HEK293 (cell line): ENCODE measurements at regions not wholly inside any gene's neighbourhood (a gene's known extent, or its start where the extent isn't known, plus 50 kb on each side); places are given as distances from the start of the nearest gene placed in this dataset.

Experiments
- CTCF ChIA-PET: fragments of 350-600 bp; formaldehyde crosslinking; extraction: SDS; loops from one replicate; lab custom pipeline; 2021; ENCODE audit warnings: antibody characterized with exemption; lab: Yijun Ruan, JAX
- POLR2A ChIA-PET: fragments of 300-600 bp; formaldehyde crosslinking; extraction: SDS; loops from one replicate; lab custom pipeline; 2020; ENCODE audit warnings: antibody characterized with exemption, inconsistent platforms; lab: Yijun Ruan, JAX
- H3K27ac ChIP-seq: fragments of 200-500 bp; sonication (Bioruptor generic); 2 replicates; pipeline ENCODE4 v1.5.1; 2014; ENCODE audit warnings: low read depth, low read length, control low read depth, inconsistent platforms; ENCODE audit errors: extremely low read depth
- H3K36me3 ChIP-seq, 2 experiments: fragments of 200-500 bp in 1 of 2; sonication (Bioruptor generic) in 1 of 2; 1 replicate in 1 of 2; 2 replicates in 1 of 2; pipeline ENCODE4 v1.5.1; 2014 to 2017; ENCODE audit warnings: inconsistent platforms in 2 of 2, low read length in 2 of 2; ENCODE audit not compliant: control insufficient read depth in 2 of 2, insufficient read depth in 1 of 2
- H3K4me1 ChIP-seq: fragments of 200-500 bp; sonication (Bioruptor generic); 2 replicates; pipeline ENCODE4 v1.5.1; 2014; ENCODE audit warnings: mild to moderate bottlenecking, low read length, inconsistent platforms; ENCODE audit not compliant: control insufficient read depth, insufficient read depth
- H3K4me3 ChIP-seq: 2 replicates; pipeline ENCODE4 v1.5.1; 2011; ENCODE audit warnings: low read depth, mild to moderate bottlenecking, control low read depth, low read length, moderate library complexity
- H3K9me3 ChIP-seq: fragments of 200-500 bp; sonication (Bioruptor generic); 2 replicates; pipeline ENCODE4 v1.5.1; 2014; ENCODE audit warnings: low read depth, low read length, inconsistent platforms; ENCODE audit not compliant: control insufficient read depth, insufficient read depth
- BCL11A ChIP-seq: fragments of 450-650 bp; formaldehyde crosslinking; IDR thresholded peaks from 2 replicates; pipeline ENCODE4 v1.5.1; 2016; ENCODE audit warnings: low read depth, missing biosample characterization, missing genetic modification characterization
- FEZF1 ChIP-seq: fragments of 450-650 bp; formaldehyde crosslinking; IDR thresholded peaks from 2 replicates; pipeline ENCODE4 v1.5.1; 2016; ENCODE audit warnings: missing biosample characterization, missing genetic modification characterization
- HOXA7 ChIP-seq: sonication (generic); formaldehyde crosslinking; IDR thresholded peaks from 2 replicates; pipeline ENCODE4 v1.8.1; 2022; ENCODE audit warnings: missing genetic modification reagents, borderline replicate concordance
- SALL2 ChIP-seq: fragments of 450-650 bp; formaldehyde crosslinking; IDR thresholded peaks from 2 replicates; pipeline ENCODE4 v1.5.0; 2017; ENCODE audit warnings: missing biosample characterization, mild to moderate bottlenecking, missing genetic modification characterization, borderline replicate concordance
- TRIM28 ChIP-seq: IDR thresholded peaks from 2 replicates; pipeline ENCODE4 v1.6.1; 2011; ENCODE audit warnings: low read length, control low read depth, borderline replicate concordance
- YY2 ChIP-seq: fragments of 450-650 bp; formaldehyde crosslinking; IDR thresholded peaks from 2 replicates; pipeline ENCODE4 v1.5.1; 2016; ENCODE audit warnings: missing biosample characterization, missing genetic modification characterization
- ZBTB1 ChIP-seq: fragments of 450-650 bp; formaldehyde crosslinking; IDR thresholded peaks from 2 replicates; pipeline ENCODE4 v1.5.1; 2016; ENCODE audit warnings: missing biosample characterization, missing genetic modification characterization
- ZBTB21 ChIP-seq: fragments of 450-650 bp; formaldehyde crosslinking; IDR thresholded peaks from 2 replicates; pipeline ENCODE4 v1.5.1; 2017; ENCODE audit warnings: missing biosample characterization, missing genetic modification characterization
- ZFP69B ChIP-seq: fragments of 450-650 bp; formaldehyde crosslinking; IDR thresholded peaks from 2 replicates; pipeline ENCODE4 v1.5.1; 2016; ENCODE audit warnings: missing biosample characterization, missing genetic modification characterization
- ZNF10 ChIP-seq: fragments of 450-650 bp; formaldehyde crosslinking; IDR thresholded peaks from 2 replicates; pipeline ENCODE4 v1.5.1; 2017; ENCODE audit warnings: missing biosample characterization, missing genetic modification characterization
- ZNF112 ChIP-seq: fragments of 450-650 bp; formaldehyde crosslinking; IDR thresholded peaks from 2 replicates; pipeline ENCODE4 v1.5.0; 2017; ENCODE audit warnings: missing biosample characterization, missing genetic modification characterization
- ZNF140 ChIP-seq: fragments of 450-650 bp; formaldehyde crosslinking; IDR thresholded peaks from 2 replicates; pipeline ENCODE4 v1.5.1; 2016; ENCODE audit warnings: missing biosample characterization, missing genetic modification characterization
- ZNF202 ChIP-seq: fragments of 450-650 bp; formaldehyde crosslinking; IDR thresholded peaks from 2 replicates; pipeline ENCODE4 v1.5.1; 2016; ENCODE audit warnings: missing biosample characterization, missing genetic modification characterization, borderline replicate concordance
- ZNF324 ChIP-seq: fragments of 450-650 bp; formaldehyde crosslinking; IDR thresholded peaks from 2 replicates; pipeline ENCODE4 v1.5.1; 2016; ENCODE audit warnings: missing biosample characterization, missing genetic modification characterization
- ZNF335 ChIP-seq: fragments of 450-650 bp; formaldehyde crosslinking; conservative IDR thresholded peaks from 2 replicates; pipeline ENCODE4 v1.5.1; 2016; ENCODE audit warnings: missing biosample characterization, missing genetic modification characterization
- ZNF514 ChIP-seq: fragments of 450-650 bp; formaldehyde crosslinking; IDR thresholded peaks from 2 replicates; pipeline ENCODE4 v1.5.1; 2016; ENCODE audit warnings: missing biosample characterization, missing genetic modification characterization
- ZNF544 ChIP-seq: fragments of 450-650 bp; formaldehyde crosslinking; IDR thresholded peaks from 2 replicates; pipeline ENCODE4 v1.5.0; 2017; ENCODE audit warnings: missing biosample characterization, missing genetic modification characterization
- ZNF561 ChIP-seq: fragments of 450-650 bp; IDR thresholded peaks from 2 replicates; pipeline ENCODE4 v1.5.1; 2018; ENCODE audit warnings: missing biosample characterization, missing genetic modification characterization, borderline replicate concordance
- ZNF600 ChIP-seq: fragments of 450-650 bp; formaldehyde crosslinking; IDR thresholded peaks from 2 replicates; pipeline ENCODE4 v1.5.1; 2016; ENCODE audit warnings: missing biosample characterization, missing genetic modification characterization
- ZNF777 ChIP-seq: fragments of 450-650 bp; formaldehyde crosslinking; IDR thresholded peaks from 2 replicates; pipeline ENCODE4 v1.5.1; 2017; ENCODE audit warnings: missing biosample characterization, missing genetic modification characterization, borderline replicate concordance
- ZNF843 ChIP-seq: fragments of 450-650 bp; formaldehyde crosslinking; IDR thresholded peaks from 2 replicates; pipeline ENCODE4 v1.5.1; 2016; ENCODE audit warnings: missing biosample characterization, missing genetic modification characterization
- TF ChIP-seq, protein P1 (sequence below): fragments of 450-650 bp; formaldehyde crosslinking; IDR thresholded peaks from 2 replicates; pipeline ENCODE4 v1.5.1; 2017; ENCODE audit warnings: missing biosample characterization, missing genetic modification characterization
- TF ChIP-seq, protein P2 (sequence below): fragments of 450-650 bp; formaldehyde crosslinking; IDR thresholded peaks from 2 replicates; pipeline ENCODE4 v1.5.1; 2016; ENCODE audit warnings: missing biosample characterization, missing genetic modification characterization
- TF ChIP-seq, protein P3 (sequence below): IDR thresholded peaks from 2 replicates; pipeline ENCODE4 v1.6.1; 2011; ENCODE audit warnings: mild to moderate bottlenecking, low read depth, low read length, borderline replicate concordance
- TF ChIP-seq, protein P4 (sequence below): fragments of 450-650 bp; formaldehyde crosslinking; conservative IDR thresholded peaks from 2 replicates; pipeline ENCODE4 v1.5.1; 2016; ENCODE audit warnings: low read depth, missing biosample characterization, missing genetic modification characterization

DNA sequence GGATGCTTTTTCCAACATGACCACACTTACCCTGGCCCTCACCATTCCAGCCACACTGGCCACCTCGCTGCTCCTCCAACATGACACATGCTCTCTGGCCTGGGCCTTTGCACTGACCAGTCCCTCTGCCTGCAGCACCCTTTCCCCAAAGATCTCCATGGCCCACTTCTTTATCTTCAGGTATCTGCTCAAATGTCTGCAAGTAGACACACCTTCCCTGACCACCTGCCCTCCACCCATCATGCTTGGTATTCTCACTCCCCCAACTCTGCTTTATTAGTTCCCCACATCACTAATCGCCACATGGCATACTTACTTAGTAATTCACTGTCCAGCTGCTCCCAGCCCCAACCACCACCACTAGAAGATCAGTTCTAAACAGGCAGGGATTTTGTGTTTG, 214.2 kb downstream of the BCL11A start:
- Histone ChIP-seq H3K27ac (no peak overlapping the region), H3K4me3 (no peak overlapping the region), H3K36me3 (no peaks in the 10 kb centered on the region), H3K4me1 (no peaks in the 10 kb centered on the region), H3K9me3 (no peaks in the 10 kb centered on the region)
- ChIA-PET CTCF (no interaction called here), POLR2A (no interaction called here)
- TF ChIP-seq ZNF335 (tag by site-specific recombination) (no peak), ZBTB21 (tag by site-specific recombination) (no peak), ZNF140 (tag by site-specific recombination) (no peak), ZNF324 (no peak), ZNF777 (tag by site-specific recombination) (no peak), ZNF112 (tag by site-specific recombination) (no peak), YY2 (tag by site-specific recombination) (no peak), FEZF1 (tag by site-specific recombination) (no peak), SALL2 (tag by site-specific recombination) (no peak), BCL11A (tag by site-specific recombination) (no peak)
- TF ChIP-seq, protein P1, sequence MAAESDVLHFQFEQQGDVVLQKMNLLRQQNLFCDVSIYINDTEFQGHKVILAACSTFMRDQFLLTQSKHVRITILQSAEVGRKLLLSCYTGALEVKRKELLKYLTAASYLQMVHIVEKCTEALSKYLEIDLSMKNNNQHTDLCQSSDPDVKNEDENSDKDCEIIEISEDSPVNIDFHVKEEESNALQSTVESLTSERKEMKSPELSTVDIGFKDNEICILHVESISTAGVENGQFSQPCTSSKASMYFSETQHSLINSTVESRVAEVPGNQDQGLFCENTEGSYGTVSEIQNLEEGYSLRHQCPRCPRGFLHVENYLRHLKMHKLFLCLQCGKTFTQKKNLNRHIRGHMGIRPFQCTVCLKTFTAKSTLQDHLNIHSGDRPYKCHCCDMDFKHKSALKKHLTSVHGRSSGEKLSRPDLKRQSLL (tag by site-specific recombination) = no peak
- TF ChIP-seq, protein P2, sequence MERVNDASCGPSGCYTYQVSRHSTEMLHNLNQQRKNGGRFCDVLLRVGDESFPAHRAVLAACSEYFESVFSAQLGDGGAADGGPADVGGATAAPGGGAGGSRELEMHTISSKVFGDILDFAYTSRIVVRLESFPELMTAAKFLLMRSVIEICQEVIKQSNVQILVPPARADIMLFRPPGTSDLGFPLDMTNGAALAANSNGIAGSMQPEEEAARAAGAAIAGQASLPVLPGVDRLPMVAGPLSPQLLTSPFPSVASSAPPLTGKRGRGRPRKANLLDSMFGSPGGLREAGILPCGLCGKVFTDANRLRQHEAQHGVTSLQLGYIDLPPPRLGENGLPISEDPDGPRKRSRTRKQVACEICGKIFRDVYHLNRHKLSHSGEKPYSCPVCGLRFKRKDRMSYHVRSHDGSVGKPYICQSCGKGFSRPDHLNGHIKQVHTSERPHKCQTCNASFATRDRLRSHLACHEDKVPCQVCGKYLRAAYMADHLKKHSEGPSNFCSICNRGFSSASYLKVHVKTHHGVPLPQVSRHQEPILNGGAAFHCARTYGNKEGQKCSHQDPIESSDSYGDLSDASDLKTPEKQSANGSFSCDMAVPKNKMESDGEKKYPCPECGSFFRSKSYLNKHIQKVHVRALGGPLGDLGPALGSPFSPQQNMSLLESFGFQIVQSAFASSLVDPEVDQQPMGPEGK = no peak

DNA sequence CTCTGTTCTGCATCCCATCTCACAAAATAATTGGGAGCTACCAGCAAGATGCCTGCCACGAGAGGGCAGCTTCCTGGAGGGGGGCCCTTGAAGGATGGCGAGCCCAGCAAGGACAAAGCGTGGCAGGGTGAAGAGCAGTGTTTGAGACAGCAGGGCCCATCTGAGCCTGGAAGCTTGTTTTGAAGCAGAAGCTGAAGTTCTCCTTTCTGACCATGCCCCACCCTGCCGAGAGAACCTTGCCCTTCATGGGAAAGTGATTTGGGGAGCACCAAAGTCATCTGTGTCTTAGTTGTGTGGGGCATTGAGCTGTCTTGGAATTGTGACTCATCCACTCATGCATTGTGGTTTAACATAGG, 216.3 kb downstream of the BCL11A start:
- Histone ChIP-seq H3K4me3 (no peak overlapping the region), H3K36me3 (no peaks in the 10 kb centered on the region), H3K4me1 (no peaks in the 10 kb centered on the region), H3K27ac (no peak overlapping the region), H3K9me3 (no peaks in the 10 kb centered on the region)
- POLR2A ChIA-PET = no interaction called here
- CTCF ChIA-PET = interaction anchor here (0.7 to 1.0 kb wide), 2 partner anchors 10 to 932 kb away, joined by 3 read pairs; no protein-coding TSS in a partner anchor
- no peak for TF ChIP-seq ZNF202 (tag by site-specific recombination)
- no peak for TF ChIP-seq ZNF600
- no peak for TF ChIP-seq ZNF843 (tag by site-specific recombination)
- TF ChIP-seq HOXA7 = no peak
- no peak for TF ChIP-seq TRIM28
- TF ChIP-seq ZFP69B (tag by site-specific recombination) = no peak
- no peak for TF ChIP-seq ZBTB1 (tag by site-specific recombination)
- TF ChIP-seq ZNF112 (tag by site-specific recombination) = no peak
- TF ChIP-seq, protein P3, sequence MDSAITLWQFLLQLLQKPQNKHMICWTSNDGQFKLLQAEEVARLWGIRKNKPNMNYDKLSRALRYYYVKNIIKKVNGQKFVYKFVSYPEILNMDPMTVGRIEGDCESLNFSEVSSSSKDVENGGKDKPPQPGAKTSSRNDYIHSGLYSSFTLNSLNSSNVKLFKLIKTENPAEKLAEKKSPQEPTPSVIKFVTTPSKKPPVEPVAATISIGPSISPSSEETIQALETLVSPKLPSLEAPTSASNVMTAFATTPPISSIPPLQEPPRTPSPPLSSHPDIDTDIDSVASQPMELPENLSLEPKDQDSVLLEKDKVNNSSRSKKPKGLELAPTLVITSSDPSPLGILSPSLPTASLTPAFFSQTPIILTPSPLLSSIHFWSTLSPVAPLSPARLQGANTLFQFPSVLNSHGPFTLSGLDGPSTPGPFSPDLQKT = no peak
- TF ChIP-seq ZNF10 = no peak
- TF ChIP-seq ZNF561 (tag by site-specific recombination) = no peak
- no peak for TF ChIP-seq FEZF1 (tag by site-specific recombination)
- TF ChIP-seq, protein P4, sequence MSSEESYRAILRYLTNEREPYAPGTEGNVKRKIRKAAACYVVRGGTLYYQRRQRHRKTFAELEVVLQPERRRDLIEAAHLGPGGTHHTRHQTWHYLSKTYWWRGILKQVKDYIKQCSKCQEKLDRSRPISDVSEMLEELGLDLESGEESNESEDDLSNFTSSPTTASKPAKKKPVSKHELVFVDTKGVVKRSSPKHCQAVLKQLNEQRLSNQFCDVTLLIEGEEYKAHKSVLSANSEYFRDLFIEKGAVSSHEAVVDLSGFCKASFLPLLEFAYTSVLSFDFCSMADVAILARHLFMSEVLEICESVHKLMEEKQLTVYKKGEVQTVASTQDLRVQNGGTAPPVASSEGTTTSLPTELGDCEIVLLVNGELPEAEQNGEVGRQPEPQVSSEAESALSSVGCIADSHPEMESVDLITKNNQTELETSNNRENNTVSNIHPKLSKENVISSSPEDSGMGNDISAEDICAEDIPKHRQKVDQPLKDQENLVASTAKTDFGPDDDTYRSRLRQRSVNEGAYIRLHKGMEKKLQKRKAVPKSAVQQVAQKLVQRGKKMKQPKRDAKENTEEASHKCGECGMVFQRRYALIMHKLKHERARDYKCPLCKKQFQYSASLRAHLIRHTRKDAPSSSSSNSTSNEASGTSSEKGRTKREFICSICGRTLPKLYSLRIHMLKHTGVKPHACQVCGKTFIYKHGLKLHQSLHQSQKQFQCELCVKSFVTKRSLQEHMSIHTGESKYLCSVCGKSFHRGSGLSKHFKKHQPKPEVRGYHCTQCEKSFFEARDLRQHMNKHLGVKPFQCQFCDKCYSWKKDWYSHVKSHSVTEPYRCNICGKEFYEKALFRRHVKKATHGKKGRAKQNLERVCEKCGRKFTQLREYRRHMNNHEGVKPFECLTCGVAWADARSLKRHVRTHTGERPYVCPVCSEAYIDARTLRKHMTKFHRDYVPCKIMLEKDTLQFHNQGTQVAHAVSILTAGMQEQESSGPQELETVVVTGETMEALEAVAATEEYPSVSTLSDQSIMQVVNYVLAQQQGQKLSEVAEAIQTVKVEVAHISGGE (tag by site-specific recombination) = no peak
- TF ChIP-seq ZNF544 (tag by site-specific recombination) = no peak
- no peak for TF ChIP-seq ZNF514 (tag by site-specific recombination)
- TF ChIP-seq, all 188 proteins: peak for 0
